ENCODE measurements at regions not wholly inside any gene's neighbourhood (a gene's known extent, or its start where the extent isn't known, plus 50 kb on each side); places are given as distances from the start of the nearest gene placed in this dataset.

DNA sequence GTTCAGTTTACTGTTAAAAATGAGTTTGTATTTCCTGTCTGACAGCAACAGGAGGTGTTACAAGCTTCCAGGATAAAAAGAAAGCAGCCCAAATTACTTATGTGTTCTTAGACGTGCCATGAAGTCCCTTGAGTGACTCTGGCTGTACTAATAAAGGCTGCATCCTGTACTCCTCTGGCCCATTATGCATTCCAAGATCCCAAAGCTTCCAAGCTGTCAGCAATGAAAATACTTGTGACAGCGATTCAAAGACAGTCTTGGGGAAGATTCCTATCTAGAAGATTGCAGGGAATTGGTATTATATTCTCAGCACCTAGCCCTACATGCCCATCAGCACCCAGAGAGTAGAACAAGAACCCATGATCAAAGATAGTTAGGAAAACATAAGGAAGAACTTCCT lies 281.6 kb upstream of the TRPC7 start:
- Histone ChIP-seq H4K20me1 (ENCODE audit: control insufficient read depth, insufficient read depth, low read depth, low read length) (no peaks in the 10 kb centered on the region), H3F3A (ENCODE audit: control insufficient read depth, insufficient read depth) (no peaks in the 10 kb centered on the region), H3K4me2 (ENCODE audit: low read length) (no peak overlapping the region), H3K9me3 (ENCODE audit: control insufficient read depth, insufficient read depth, low read length) (no peaks in the 10 kb centered on the region), H3K4me1 (ENCODE audit: control insufficient read depth, low read length) (no peaks in the 10 kb centered on the region), H3K4me3 (ENCODE audit: low read length) (no peak overlapping the region), H3K27me3 (ENCODE audit: control insufficient read depth, low read length) (no peaks in the 10 kb centered on the region), H3K27ac (ENCODE audit: low read depth, low read length) (no peak overlapping the region), H3K36me3 (ENCODE audit: control insufficient read depth, low read length) (no peaks in the 10 kb centered on the region), H3K9me2 (replicated peaks; ENCODE audit: control insufficient read depth, low read length) (no peaks in the 10 kb centered on the region), H3K79me2 (ENCODE audit: control insufficient read depth, low read length) (no peaks in the 10 kb centered on the region)
- TF ChIP-seq, protein P1, sequence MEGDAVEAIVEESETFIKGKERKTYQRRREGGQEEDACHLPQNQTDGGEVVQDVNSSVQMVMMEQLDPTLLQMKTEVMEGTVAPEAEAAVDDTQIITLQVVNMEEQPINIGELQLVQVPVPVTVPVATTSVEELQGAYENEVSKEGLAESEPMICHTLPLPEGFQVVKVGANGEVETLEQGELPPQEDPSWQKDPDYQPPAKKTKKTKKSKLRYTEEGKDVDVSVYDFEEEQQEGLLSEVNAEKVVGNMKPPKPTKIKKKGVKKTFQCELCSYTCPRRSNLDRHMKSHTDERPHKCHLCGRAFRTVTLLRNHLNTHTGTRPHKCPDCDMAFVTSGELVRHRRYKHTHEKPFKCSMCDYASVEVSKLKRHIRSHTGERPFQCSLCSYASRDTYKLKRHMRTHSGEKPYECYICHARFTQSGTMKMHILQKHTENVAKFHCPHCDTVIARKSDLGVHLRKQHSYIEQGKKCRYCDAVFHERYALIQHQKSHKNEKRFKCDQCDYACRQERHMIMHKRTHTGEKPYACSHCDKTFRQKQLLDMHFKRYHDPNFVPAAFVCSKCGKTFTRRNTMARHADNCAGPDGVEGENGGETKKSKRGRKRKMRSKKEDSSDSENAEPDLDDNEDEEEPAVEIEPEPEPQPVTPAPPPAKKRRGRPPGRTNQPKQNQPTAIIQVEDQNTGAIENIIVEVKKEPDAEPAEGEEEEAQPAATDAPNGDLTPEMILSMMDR (IDR thresholded peaks at IDR 0.05; ENCODE audit: low read depth, low read length, poor library complexity, severe bottlenecking), result no peak
- no peak for TF ChIP-seq EZH2phosphoT487 (IDR thresholded peaks at IDR 0.05; ENCODE audit: borderline replicate concordance, low read length)

DNA sequence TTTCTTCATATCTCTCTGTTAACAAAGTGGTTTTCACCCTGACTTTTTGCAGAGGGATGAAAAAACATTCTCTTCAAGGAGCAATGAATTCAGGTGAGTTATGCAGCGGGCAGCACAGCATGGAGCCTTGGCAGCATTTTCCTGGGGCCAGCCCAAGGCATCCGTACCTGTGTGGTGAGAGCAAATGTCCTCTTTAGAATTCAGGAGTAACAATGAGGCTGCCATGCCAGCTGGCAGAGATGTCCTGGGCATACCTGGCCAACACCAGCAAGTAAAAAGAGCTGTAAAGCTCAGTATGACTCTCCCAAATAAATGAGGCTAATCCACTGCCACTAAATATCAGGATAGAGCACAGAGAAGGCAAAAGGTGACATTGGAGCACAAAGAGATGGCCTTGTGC lies 277.6 kb upstream of the TRPC7 start:
- Histone ChIP-seq H3K27me3 (ENCODE audit: control insufficient read depth, low read length) (no peaks in the 10 kb centered on the region), H4K20me1 (ENCODE audit: control insufficient read depth, insufficient read depth, low read depth, low read length) (no peaks in the 10 kb centered on the region), H3K36me3 (ENCODE audit: control insufficient read depth, low read length) (no peaks in the 10 kb centered on the region), H3K4me2 (ENCODE audit: low read length) (no peak overlapping the region), H3F3A (ENCODE audit: control insufficient read depth, insufficient read depth) (no peaks in the 10 kb centered on the region), H3K4me3 (ENCODE audit: low read length) (no peak overlapping the region), H3K4me1 (ENCODE audit: control insufficient read depth, low read length) (no peaks in the 10 kb centered on the region), H3K9me3 (ENCODE audit: control insufficient read depth, insufficient read depth, low read length) (no peaks in the 10 kb centered on the region), H3K79me2 (ENCODE audit: control insufficient read depth, low read length) (no peaks in the 10 kb centered on the region), H3K9me2 (replicated peaks; ENCODE audit: control insufficient read depth, low read length) (no peaks in the 10 kb centered on the region), H3K27ac (ENCODE audit: low read depth, low read length) (no peak overlapping the region)
- TF ChIP-seq, protein P1 (IDR thresholded peaks at IDR 0.05; ENCODE audit: low read depth, low read length, poor library complexity, severe bottlenecking), result no peak
- TF ChIP-seq EZH2phosphoT487 (IDR thresholded peaks at IDR 0.05; ENCODE audit: borderline replicate concordance, low read length), result no peak

DNA sequence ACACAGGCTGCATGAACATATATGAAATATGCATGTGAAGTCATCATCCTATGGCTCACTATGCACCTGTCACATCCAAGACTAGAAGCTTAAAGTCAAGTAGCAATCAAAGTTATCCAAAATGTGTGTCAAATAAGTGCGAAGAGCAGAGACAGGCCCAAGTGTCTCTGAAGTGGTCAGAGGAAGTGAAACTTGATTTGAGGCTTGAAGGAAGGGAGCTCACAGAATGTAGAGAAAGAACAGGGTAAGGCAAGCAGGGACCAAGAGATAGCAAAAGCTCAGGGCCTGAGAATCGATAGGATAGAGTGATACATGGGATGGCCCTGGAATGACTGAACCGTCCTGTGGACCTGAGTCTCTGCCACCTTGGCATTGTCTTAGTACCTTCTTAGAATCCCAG lies 274.3 kb upstream of the TRPC7 start:
- Histone ChIP-seq H3K4me2 (ENCODE audit: low read length) (no peak overlapping the region), H3K4me3 (ENCODE audit: low read length) (no peak overlapping the region), H3K36me3 (ENCODE audit: control insufficient read depth, low read length) (no peaks in the 10 kb centered on the region), H3F3A (ENCODE audit: control insufficient read depth, insufficient read depth) (no peaks in the 10 kb centered on the region), H3K27ac (ENCODE audit: low read depth, low read length) (no peak overlapping the region), H4K20me1 (ENCODE audit: control insufficient read depth, insufficient read depth, low read depth, low read length) (no peaks in the 10 kb centered on the region), H3K27me3 (ENCODE audit: control insufficient read depth, low read length) (0 out of 2 replicates have a peak, but pooled peaks cover 4% of the 10 kb centered on the region), H3K9me2 (replicated peaks; ENCODE audit: control insufficient read depth, low read length) (no peaks in the 10 kb centered on the region), H3K79me2 (ENCODE audit: control insufficient read depth, low read length) (no peaks in the 10 kb centered on the region), H3K4me1 (ENCODE audit: control insufficient read depth, low read length) (no peaks in the 10 kb centered on the region), H3K9me3 (ENCODE audit: control insufficient read depth, insufficient read depth, low read length) (no peaks in the 10 kb centered on the region)
- TF ChIP-seq, protein P1 (IDR thresholded peaks at IDR 0.05; ENCODE audit: low read depth, low read length, poor library complexity, severe bottlenecking), result no peak
- TF ChIP-seq EZH2phosphoT487 (IDR thresholded peaks at IDR 0.05; ENCODE audit: borderline replicate concordance, low read length), result no peak

DNA sequence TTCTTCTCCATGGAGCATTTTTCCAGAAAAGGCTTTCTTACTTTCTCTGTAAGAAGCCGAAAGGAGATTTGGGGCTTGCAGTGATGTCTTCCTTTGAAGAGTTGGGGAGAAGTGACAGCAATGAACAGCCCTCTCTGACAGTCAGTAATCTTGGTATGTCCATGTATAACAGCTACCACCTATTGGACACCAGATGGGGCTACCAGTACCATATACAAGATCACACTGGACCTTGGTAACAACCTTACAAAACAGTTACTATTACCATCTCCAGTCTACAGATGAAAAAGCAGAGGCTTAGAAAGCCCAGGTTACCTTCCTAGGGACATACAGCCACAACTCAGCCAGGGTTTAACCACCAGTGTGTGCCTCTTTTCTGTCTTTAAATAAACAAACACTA lies 272.7 kb upstream of the TRPC7 start:
- Histone ChIP-seq H4K20me1 (ENCODE audit: control insufficient read depth, insufficient read depth, low read depth, low read length) (no peaks in the 10 kb centered on the region), H3K4me1 (ENCODE audit: control insufficient read depth, low read length) (no peaks in the 10 kb centered on the region), H3K27ac (ENCODE audit: low read depth, low read length) (no peak overlapping the region), H3K4me2 (ENCODE audit: low read length) (no peak overlapping the region), H3K9me2 (replicated peaks; ENCODE audit: control insufficient read depth, low read length) (no peaks in the 10 kb centered on the region), H3K36me3 (ENCODE audit: control insufficient read depth, low read length) (no peaks in the 10 kb centered on the region), H3K79me2 (ENCODE audit: control insufficient read depth, low read length) (no peaks in the 10 kb centered on the region), H3K27me3 (ENCODE audit: control insufficient read depth, low read length) (0 out of 2 replicates have a peak, but pooled peaks cover 4% of the 10 kb centered on the region), H3F3A (ENCODE audit: control insufficient read depth, insufficient read depth) (no peaks in the 10 kb centered on the region), H3K9me3 (ENCODE audit: control insufficient read depth, insufficient read depth, low read length) (no peaks in the 10 kb centered on the region), H3K4me3 (ENCODE audit: low read length) (no peak overlapping the region)
- TF ChIP-seq, protein P1 (IDR thresholded peaks at IDR 0.05; ENCODE audit: low read depth, low read length, poor library complexity, severe bottlenecking), result no peak
- no peak for TF ChIP-seq EZH2phosphoT487 (IDR thresholded peaks at IDR 0.05; ENCODE audit: borderline replicate concordance, low read length)

All from DOHH2 (cell line).